HFF-Myc (cell line): ENCODE measurements at regions not wholly inside any gene's neighbourhood (a gene's known extent, or its start where the extent isn't known, plus 50 kb on each side); places are given as distances from the start of the nearest gene placed in this dataset.

Experiments
- DNase-seq: peaks from one replicate; pipeline ENCODE4 v3.0.0-alpha.2; 2011; ENCODE audit warnings: low read depth; ENCODE audit errors: extremely low read depth
- H3K4me3 ChIP-seq: replicated peaks from 2 replicates; pipeline ENCODE4 v1.5.1; 2011; ENCODE audit warnings: low read depth, mild to moderate bottlenecking, control low read depth, low read length
- CTCF ChIP-seq: IDR thresholded peaks from 2 replicates; pipeline ENCODE4 v1.5.1; 2012; ENCODE audit warnings: mild to moderate bottlenecking, low read depth, low read length, control low read depth; ENCODE audit errors: missing control alignments

GRCh38 chrX:45872480-45872879 lies 671.8 kb upstream of the DIPK2B start:
- DNase-seq: no peak
- no peak overlapping the region for H3K4me3 ChIP-seq
- no peak for TF ChIP-seq CTCF

GRCh38 chrX:45868425-45868824 lies 667.7 kb upstream of the DIPK2B start:
- no peak overlapping the region for H3K4me3 ChIP-seq
- DNase-seq: no peak
- no peak for TF ChIP-seq CTCF

GRCh38 chrX:45862801-45863200 lies 662.1 kb upstream of the DIPK2B start:
- no peak overlapping the region for H3K4me3 ChIP-seq
- TF ChIP-seq CTCF: no peak
- DNase-seq: no peak

- no peak for DNase-seq
- no peak for TF ChIP-seq CTCF
These were observed 659.8 kb upstream of the DIPK2B start for GRCh38 chrX:45860450-45860849.

GRCh38 chrX:45859407-45859806 lies 658.7 kb upstream of the DIPK2B start:
- DNase-seq: no peak
- no peak for TF ChIP-seq CTCF
- H3K4me3 ChIP-seq: no peak overlapping the region

More at GRCh38 chrX:45860450-45860849, 659.8 kb upstream of the DIPK2B start:
- H3K4me3 ChIP-seq: no peak overlapping the region

GRCh38 chrX:45852884-45853283 lies 652.2 kb upstream of the DIPK2B start:
- TF ChIP-seq CTCF: no peak
- no peak overlapping the region for H3K4me3 ChIP-seq
- no peak for DNase-seq

- no peak for TF ChIP-seq CTCF
- H3K4me3 ChIP-seq: peak overlapping the region; percentile 61
- no peak for DNase-seq
These were observed 650.8 kb upstream of the DIPK2B start for GRCh38 chrX:45851434-45851991.
